HepG2 (cell line): ENCODE measurements at regions not wholly inside any gene's neighbourhood (a gene's known extent, or its start where the extent isn't known, plus 50 kb on each side); places are given as distances from the start of the nearest gene placed in this dataset.

ENCODE experiments used
- EZH2 ChIP-seq: conservative IDR thresholded peaks from 2 replicates; pipeline ENCODE4 v1.6.1; 2012; ENCODE audit warnings: mild to moderate bottlenecking, low read depth, low read length, moderate library complexity
- MAFF ChIP-seq: IDR thresholded peaks from 2 replicates; pipeline ENCODE4 v1.6.1; 2011; ENCODE audit warnings: low read depth, low read length, improper control_type of control experiment
- MXI1 ChIP-seq: IDR thresholded peaks from 3 replicates; pipeline ENCODE4 v1.6.1; 2012; ENCODE audit warnings: low read depth, low read length, inconsistent platforms, borderline replicate concordance
- ZNF530 ChIP-seq: sonication (generic); formaldehyde crosslinking; IDR thresholded peaks from 2 replicates; pipeline ENCODE4 v1.5.0; 2020; ENCODE audit warnings: low read depth, mild to moderate bottlenecking, missing genetic modification reagents
- TF ChIP-seq, protein P1 (sequence below): sonication (generic); formaldehyde crosslinking; IDR thresholded peaks from 2 replicates; pipeline ENCODE4 v1.8.1; 2023; ENCODE audit warnings: missing genetic modification reagents, inconsistent platforms, borderline replicate concordance

DNA sequence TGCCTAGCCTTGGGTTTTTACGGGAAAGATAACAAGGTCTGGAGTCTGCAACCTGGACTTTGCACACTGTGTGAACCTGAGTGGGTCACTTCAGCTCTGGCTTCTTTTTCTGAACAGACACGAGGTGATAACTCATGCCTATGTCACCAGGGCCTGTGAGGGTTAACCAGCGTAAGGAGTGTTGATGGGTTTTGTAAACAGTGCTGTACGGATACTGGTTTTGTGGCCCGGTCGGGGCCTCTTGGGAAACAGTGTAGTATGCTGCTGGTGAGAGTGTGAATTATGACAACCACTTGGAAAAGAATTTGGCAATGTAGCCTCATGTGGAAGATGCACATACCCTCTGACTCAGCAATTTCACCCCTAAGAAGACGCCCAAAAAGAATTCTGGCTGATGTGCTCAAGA lies 266.8 kb downstream of the MN1 start:
- TF ChIP-seq, protein P1, sequence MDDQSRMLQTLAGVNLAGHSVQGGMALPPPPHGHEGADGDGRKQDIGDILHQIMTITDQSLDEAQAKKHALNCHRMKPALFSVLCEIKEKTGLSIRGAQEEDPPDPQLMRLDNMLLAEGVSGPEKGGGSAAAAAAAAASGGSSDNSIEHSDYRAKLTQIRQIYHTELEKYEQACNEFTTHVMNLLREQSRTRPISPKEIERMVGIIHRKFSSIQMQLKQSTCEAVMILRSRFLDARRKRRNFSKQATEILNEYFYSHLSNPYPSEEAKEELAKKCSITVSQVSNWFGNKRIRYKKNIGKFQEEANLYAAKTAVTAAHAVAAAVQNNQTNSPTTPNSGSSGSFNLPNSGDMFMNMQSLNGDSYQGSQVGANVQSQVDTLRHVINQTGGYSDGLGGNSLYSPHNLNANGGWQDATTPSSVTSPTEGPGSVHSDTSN (CRISPR knock-in tag) = no peak
- TF ChIP-seq MXI1 = no peak
- TF ChIP-seq ZNF530 = no peak
- peak; percentile 74 for TF ChIP-seq MAFF
- TF ChIP-seq EZH2 = no peak
